NCI-H226 (cell line): ENCODE measurements at regions not wholly inside any gene's neighbourhood (a gene's known extent, or its start where the extent isn't known, plus 50 kb on each side); places are given as distances from the start of the nearest gene placed in this dataset.
"Not testable (repeated sequence)": the region's sequence is repeated elsewhere in the genome, so short reads cannot be mapped to it uniquely, and the experiment has no call there.

Experiments
- DNase-seq: peaks from one replicate; pipeline ENCODE4 v3.0.0-alpha.2; 2015

DNA sequence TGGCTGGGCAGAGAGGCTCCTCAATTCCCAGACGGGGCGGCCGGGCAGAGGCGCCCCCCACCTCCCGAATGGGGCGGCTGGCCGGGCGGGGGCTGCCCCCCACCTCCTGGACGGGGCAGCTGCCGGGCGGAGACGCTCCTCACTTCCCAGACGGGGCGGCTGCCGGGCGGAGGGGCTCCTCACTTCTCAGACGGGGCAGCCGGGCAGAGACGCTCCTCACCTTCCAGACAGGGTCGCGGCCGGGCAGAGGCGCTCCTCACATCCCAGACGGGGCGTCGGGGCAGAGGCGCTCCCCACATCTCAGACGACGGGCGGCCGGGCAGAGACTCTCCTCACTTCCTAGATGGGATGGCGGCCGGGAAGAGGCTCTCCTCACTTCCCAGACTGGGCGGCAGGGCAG is 214.1 kb downstream of the SOX2 start:
- DNase-seq, result not testable (repeated sequence)

DNA sequence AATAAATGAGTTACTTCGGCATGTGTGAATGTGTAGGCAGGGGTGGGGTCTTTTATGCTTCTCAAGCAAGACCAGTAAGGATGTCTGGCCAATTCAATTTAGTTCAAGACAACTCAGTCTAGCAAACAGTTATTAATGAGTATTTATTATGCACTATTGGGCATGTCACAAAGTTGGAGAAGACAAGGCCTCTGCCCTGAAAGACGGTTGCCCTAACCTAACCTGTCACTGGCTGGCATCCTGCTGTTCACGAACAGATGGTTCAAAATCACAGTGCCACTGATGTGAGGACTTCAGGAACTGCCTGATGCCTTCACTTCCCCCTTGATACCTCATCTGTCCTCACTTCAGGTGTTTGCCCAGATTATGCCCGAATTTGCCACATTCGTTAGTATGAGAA is 217.8 kb downstream of the SOX2 start:
- DNase-seq, result no peak

DNA sequence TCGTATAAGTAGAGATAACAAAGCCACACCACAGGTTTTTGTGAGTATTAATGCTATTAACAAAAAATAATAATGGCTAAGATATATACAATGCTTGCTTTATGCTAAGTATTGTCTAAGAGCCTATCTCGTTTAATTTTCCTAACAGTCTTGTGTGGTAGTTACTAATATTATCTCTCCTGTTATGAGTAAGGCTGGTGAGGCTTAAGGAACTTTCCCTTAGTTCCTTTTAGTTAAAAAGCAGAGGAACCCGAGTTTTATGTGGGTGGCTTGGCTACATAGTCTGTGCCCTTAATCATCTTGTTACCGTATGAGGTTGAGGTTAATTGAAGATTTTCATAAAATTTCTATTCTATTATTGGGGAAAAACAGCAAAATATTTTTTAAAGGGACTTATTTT is 218.4 kb downstream of the SOX2 start:
- DNase-seq, result no peak

DNA sequence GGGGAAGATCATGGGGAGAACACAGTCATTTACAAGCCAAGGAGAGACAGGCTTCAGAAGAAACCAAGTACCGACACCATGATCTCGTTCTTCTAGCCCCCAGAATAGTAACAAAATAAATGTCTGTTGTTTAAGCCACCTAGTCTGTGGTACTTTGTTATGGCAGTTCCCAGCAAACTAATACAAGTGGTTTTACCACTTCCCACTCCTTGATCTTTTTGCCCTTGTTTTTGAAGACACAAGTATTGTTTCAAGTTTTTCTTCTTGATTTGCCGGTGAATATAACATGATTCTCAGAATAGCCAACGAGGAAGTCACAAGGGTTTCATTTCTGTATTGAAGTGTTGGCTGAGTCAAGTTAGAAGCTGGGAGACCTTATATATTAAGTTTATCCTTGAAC is 220.3 kb downstream of the SOX2 start:
- no peak for DNase-seq

DNA sequence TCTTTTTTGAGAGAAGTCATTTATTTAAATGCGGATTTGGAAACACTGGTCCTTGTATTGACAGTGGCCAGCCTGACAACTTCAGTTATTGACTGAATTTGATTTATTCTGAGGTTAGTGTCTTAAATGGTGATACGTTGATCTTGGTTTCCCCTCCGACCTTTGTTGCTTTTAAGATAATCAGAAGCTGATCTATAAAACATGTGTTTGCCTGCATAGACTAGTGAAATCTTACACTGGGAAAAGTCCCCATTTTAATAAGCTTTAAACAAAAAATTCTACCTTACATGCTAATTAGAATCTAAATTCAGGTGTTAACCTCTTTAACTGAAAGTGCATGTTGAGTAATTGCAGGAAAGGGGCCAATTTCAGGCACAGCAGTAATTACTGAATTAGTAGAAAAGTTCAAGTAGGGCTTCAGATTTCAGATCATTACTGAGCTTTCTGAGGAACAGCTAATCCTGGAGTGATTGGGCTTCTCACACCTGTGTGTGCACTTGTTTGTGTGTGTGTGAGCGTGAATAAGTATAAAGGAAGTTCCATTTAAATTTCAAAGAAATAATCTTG is 221.4 kb downstream of the SOX2 start:
- DNase-seq, result no peak

DNA sequence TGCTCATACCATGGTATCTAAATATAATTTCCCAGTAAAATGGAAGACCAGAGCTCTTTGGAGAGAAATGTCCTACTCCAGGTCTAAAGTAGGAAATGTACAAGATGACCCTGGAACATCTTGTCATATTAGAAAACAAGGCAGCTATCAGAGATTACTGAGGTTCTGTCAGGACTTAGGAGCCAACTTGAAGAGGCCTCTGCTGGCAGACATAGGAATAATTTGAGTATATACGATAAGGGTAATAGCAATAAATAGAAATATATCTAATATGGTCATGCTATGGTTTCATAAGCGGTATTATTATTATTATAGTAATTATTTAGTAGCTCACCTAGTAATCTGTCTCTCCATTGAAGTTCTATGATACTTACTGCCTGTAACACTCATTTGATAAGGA is 224.2 kb downstream of the SOX2 start:
- no peak for DNase-seq

DNA sequence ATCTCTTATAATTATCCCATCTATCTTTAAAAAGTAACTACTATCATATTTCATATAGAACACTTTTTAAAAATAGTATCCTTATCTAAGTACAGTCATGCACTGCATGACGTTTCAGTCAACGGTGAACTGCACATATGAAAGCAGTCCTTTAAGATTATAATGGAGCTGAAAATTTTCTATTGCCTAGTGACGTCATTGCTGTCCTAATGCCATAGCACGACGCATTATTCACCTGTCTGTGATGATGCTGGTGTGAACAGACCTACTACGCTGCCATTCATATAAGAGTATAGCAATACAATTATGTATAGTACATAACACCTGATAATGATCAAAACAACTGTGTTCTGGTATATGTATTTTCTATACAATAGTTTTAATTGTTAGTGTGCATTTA is 225.0 kb downstream of the SOX2 start:
- no peak for DNase-seq

DNA sequence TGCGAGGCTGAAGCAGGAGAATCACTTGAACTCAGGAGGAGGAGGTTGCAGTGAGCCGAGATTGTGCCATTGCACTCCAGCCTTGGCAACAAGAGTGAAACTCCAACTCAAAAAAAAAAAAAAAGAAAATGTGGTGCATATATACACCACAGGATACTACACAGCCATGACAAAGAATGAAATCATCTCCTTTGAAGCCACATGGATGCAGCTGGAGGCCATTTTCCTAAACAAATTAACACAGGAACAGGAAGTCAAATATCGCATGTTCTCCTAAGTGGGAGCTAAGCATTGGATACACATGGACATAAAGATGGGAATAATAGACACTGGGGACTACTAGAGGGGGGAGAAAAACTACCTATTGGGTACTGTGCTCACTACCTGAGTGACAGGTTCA is 226.9 kb downstream of the SOX2 start:
- not testable (repeated sequence) for DNase-seq

DNA sequence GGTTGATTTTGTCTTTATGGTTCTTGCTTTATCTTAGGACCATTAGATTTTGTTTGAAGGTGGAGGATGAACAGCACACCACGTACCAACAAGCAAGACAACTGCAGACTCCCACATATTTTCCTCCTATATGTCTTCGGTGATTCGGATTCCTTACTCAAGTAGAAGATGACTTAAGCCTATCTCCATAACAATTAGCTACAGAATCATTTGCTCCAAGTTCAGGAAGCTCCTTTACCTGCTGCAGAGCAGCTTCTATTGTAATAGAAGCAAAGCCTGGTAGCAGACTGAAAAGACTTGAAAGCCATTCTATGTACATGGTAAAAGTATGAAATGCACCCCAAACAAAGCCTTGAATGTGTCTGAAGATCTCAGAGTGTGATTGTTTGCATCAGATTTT is 229.0 kb downstream of the SOX2 start:
- no peak for DNase-seq

DNA sequence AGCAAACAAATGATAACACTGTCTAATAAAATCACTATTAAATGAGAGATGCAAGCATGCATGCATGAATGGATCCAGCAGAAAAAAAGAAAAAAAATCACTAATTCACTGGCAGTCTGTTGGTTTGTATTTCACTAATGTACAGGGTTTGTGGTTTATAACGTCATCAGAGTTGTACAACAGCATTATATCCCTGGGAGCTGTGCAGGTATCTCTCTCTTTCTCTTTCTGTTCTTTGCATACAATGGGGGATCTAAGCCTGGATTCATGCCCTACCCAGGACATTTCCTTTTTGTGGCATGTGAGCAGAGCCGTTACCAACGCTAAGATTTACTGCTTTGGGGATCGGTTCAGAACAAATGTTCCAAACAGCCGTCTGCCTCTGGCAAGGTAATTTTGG is 229.5 kb downstream of the SOX2 start:
- DNase-seq, result no peak

DNA sequence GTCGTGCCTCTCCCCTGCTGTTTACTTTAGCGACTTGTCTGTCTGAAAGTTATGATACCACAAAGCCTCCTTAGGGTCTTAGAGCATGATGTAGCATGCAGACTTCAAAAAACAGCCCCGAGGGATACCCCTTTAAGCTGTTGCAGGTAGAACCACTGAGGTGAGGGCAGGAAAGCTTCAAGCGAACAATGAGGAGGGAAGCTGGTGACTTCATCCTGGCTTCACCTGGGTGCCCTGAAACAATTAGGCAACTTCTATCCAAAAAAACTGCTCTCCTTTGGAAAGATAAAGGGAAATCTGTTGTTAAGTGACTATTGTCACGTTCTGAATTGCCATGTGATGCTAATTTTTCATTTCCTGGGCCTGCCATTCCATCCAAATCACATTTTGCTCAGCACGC is 231.6 kb downstream of the SOX2 start:
- no peak for DNase-seq

DNA sequence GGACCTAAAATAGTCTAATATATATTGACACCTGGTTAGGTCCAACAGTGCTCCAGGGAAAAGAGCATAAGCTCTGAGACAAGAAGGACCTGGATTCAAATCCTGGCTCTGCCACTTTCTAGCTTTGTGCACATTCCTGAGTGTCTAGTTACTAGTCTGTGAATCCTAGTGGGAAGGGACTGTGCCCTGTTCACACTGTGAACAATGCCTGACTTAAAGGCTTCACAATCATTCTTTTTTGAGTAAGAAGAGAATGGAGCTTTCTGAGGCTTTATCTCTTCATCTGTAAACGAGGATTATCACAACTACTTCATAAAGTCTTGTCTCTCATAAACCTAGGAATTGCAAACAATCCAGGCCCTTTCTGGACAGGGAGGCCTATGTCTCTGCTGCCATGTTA is 235.9 kb downstream of the SOX2 start:
- DNase-seq, result no peak

DNA sequence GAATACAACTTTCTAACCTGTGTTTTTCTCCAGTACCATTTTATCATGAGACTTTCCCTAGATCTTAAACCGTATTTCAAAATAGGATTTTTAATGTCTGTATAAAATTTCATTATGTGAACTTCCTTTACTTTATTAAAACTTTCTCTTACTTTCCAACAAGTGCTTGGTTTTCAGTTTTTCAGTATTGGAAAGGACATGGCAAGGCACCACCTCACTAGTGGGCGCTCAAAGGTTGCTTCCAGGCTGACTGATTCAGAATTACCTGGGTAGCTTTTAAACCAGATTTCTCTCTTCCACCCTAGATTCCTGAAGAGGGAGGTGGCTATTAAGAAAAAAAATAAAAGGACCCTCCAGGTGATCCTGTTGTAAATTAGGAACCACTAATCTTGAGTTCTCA is 236.6 kb downstream of the SOX2 start:
- no peak for DNase-seq

DNA sequence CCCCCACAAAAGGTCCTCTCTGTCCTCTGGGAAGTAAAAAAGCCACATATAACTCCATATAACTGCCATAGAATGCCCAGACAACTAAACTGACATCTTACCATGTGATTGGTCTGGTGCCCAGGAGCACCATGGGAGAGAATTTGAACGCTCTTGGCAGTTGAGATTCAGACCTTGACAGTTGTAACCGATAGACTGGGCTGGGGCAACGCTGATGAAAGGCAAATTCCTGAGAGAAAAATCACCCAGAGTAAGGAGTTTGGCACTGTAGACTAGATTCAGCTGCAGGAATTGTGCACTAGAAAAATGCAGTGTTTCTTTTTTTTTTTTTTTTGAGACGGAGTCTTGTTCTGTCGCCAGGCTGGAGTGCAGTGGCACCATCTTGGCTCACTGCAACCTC is 240.5 kb downstream of the SOX2 start:
- peak; percentile 11 for DNase-seq

DNA sequence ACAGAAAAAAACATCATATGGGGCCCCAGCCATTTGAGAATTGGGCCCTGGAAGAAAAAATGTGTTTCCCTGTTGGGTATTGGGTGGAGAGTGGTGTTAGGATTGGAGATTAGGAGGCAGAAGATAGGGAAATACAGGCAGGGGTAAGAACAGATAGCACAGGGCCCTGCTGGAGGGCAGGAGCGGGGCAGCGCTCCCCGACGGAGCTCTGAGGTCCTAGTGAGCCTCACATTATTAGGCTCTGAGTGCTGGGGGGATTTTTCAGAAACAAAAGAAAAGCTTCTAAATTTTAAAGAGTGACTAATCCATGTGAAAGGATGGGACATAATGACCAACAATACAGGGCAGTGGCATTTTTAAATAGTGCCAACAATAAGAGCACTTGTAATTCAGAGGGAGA is 241.2 kb downstream of the SOX2 start:
- no peak for DNase-seq

DNA sequence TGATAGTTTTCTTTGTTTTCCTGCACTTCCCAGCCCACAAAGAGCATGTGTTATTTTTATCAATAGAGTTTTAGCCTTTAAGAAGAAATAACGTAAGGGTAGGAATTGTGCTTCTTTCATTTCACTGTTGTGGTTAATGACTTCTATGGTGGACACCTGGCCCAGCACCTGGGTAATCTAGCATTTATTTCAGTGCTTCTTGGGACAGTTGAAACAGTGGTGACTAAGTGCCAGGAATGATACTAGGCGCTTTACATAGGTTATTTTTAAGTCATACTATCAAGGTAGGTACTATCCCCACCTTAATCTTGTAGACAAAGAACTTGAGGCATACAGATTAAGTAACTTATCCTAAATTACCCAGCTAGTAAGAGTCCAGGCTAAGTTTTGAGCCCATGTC is 243.8 kb downstream of the SOX2 start:
- DNase-seq, result no peak

DNA sequence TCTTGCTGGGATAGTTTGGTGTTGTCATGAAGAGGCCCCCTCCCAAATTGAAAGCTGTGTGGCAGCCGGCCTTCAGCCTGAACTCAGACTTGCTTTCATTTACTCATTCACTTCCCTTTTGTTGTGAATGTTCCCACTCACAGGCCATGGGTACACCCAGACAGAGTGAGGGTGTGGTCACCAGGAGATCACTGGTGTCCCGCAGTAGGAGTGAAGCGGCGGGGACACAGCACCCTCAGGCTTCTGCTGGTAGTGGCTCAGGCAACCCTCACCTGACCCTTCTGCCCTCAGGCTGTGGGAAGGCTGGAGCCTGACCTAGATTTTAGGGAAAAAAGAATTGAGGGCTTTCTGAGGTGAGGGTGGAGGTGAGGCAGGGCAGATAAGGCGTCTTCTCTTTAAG is 244.4 kb downstream of the SOX2 start:
- DNase-seq, result no peak

DNA sequence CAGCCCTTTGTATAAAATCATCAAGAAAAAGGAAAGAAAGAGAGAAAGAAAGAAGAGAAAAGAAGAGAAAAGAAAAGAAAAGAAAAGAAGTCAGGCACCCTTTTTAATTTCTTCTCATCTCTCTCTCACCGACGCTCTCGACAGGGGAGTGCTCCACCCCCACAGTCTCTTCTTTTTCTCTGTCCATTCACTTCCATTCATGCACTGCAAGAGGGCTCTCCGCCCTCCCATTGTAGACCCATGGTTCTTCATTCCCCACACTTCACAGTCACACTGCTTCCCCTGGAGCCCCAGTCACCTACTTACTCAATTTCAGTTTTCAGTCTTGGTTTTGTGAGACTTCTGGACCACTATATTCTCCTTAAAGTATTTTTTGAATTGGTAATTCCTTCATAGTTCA is 254.7 kb downstream of the SOX2 start:
- no peak for DNase-seq

DNA sequence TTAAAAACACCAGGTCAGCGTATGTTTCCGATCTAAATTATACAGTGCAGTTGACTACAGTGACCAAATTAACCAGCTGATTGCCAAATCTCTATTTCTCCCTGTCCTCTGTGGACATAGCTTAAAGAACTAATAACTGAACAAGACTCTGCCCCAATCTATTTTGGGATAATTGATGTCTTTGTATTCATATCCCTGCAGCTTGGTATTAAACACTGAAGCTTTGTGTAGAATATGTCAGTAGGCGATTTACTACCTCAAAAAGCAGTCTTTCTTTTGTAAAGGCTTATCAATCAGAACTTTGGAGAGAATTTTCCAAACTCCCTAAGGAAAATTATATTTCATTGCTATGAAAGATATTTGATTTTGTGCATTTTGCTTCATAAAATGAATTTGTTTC is 258.2 kb downstream of the SOX2 start:
- DNase-seq, result no peak

DNA sequence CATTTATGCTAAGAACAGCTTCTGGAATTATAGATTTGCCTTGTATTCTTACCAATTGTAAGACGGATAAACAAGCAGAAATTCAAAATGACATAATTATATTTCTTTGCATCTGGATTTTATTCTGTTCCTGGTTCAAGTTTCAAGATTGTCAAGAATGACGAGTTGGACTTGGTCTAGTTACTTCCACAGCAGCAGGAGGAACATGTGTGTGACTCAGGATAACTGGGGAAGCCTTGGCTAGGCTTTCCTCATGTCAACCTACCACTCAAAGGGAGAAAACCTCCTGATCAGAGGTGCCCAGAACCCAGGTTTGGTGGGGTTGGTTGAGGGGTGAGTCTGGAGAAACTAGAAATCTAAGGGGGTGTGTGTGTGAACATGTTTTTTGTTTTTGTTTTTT is 259.7 kb downstream of the SOX2 start:
- no peak for DNase-seq

DNA sequence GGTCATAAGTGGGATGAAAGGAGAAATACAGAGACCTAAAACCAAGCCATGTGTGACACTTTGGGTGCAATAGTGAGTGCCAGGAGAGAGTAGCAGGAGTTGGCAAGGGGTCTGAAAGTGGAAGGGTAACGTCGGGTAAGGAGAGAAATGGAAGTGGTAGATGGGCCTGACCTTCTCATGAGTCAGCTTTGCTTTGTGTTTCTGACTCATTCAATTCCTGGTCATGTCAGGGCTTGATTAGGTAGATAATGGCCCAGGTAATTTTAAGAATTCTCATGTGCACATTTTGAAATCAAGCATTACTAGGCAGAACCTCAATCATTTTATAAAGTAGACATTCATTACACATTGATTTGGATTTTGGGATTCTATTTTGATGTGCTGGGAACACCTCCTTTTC is 262.5 kb downstream of the SOX2 start:
- DNase-seq, result no peak

DNA sequence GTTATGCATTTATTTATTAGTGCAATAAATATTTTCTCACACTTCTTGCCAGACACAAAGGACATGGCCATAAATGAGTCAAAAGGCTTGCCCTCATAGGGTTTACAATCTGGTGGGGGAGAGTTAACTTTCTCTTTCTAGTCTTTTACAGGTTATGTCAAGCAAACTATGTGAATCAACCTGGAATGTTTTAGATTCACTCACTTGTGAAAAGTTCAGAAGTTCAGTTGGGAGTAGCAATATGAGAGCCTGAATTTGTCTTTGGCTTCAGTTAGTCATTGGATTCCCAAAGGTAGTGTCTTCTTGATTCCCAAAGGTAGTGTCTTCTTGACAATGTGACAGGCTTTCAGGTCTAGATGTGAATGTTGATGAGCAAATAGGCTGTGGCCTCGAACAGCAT is 264.8 kb downstream of the SOX2 start:
- no peak for DNase-seq

DNA sequence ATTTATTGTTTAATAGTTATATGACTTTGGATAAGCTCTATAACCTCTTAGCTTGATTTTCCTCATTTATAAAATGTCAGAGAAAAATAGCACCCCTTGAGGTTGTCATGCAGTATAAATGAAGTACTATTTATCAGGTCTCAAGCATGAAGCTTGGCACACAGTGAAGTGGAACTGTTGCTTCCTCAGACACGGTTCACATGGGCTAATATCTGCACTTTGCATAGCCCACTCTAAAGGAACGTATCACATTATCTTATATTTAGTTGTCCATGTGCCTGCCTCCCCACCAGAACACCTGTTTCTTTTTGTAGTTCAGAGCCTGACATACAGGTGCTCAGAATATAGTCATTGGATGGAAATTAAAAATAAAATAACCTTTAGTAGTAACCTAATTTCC is 273.7 kb downstream of the SOX2 start:
- no peak for DNase-seq

DNA sequence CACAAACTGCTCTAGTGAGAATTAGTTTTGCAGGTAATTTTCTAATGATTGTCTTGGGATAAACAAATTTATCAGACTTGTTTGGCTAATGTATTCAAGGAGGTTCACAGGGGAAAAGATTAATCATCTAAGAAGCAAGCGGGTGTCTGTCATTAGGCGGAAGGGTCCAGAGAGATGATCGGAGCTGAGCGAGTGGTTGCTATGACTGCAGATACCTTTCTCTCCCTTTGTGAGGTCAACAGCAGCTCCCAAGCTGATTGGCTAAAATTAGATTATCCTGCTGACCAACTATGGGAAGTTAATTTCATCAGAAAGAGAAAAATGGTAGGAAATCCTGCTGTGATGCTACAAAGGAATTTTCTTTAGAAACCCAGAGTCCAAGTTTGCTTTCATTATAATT is 276.0 kb downstream of the SOX2 start:
- DNase-seq, result no peak

DNA sequence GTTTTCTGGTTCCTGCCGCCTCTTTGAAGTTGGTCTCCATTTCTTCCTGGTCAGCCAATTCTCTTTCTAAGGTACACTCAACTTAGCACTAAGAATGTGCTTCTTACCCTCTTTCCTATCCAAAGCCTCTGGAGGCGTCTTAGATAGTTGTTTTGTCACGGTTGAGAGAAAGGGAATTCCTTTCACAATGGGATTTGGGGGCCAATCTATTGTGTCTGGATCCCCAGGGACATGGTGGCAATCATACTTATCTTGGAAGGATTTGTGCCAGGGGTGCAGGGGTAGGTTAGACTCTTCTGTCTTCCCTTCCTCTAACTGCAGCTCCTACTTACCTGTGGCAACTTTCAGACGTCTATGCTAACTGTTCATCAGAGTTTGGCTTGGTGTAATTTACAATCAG is 287.1 kb downstream of the SOX2 start:
- no peak for DNase-seq

DNA sequence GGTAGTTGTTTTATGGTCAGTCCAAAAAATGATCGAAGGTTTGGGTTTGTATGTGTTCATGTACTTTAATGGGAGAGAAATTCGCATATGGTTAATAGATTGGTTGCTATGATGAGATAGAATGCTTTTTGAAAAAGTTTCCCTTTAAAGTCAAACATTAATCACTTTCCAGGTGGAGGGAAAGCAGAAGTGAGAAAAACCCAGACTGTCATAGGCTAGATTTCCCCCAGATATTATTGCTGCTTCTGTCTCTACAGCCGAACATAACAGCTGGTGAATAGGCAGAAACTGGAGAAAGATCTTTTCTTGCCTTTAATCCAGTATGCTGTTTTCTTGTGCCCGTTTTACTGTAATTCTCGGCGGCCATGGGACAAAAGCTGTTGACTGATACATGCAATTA is 287.6 kb downstream of the SOX2 start:
- DNase-seq, result no peak
